GM19043 (cell line): ENCODE measurements at regions not wholly inside any gene's neighbourhood (a gene's known extent, or its start where the extent isn't known, plus 50 kb on each side); places are given as distances from the start of the nearest gene placed in this dataset.

ENCODE experiments used
- ATAC-seq: cut with Tn5 transposase; IDR thresholded peaks from one replicate; pipeline ENCODE4 v1.9.1; 2021; ENCODE audit warnings: low read depth; ENCODE audit not compliant: unreplicated experiment

DNA sequence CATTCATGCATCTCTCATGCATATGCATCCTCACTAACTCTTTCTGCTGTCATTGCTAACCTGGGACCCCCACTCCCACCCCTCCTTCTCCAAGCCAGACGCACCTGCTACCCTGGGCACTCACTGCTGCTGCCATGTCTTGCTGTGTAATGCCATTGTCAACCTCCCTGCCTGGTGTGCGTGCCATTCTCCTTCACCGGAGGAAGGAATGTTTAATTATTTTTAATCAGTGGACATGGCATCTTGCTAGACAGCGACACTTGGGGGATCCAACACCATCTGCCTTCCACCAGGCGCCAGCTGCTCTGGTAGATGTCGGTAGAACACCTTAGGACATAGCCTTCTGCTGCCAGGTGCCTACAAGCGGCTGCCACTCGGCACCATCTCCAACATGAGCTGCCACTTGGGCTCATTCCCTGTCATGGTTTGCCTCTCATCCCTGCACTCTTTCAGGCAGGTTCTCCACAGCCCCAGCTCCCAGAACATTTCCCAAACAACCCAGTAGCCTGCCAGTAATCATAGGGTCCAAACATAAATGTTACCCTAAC lies 306.9 kb downstream of the TTLL7 start:
- no peak for ATAC-seq

DNA sequence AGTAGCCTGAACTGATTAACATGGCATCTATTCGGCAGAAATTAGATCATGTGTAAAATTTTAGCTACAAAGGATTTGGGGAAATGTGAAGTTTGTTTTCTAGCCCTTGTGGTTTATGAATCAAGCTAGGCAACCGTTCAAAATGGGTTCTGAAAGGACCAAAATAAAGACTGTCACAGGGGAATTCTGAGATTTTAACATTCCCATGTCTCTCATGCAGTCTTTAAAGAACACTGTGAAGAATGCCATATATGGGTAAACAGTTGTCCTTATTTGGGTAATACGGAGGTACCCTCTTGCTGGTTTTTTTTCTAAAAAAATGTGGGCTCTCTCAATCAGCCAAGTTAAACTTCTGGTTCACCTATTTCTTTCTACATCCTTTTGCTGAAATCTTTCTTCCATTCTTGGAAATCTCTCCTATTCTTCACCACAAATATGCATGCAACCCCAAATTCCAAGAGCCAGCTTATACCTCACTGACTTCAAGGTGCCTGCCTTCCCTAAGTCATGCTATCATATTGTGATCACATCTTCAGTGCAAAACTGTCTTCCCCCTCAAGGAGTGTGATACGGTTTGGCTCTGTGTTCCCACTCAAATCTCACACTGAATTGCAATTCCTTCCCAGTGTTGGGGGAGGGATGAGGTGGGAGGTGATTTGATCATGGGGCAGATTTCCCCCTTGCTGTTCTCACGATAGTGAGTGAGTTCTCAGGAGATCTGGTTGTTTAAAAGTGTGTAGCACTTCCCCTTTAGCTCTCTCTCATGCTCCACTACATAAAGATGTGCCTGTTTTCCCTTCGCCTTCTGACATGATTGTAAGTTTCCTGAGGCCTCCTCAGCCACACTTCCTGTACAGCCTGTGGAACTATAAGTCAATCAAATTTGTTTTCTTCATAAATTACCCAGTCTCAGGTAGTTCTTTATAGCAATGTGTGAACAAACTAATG lies 308.7 kb downstream of the TTLL7 start:
- ATAC-seq, result no peak

DNA sequence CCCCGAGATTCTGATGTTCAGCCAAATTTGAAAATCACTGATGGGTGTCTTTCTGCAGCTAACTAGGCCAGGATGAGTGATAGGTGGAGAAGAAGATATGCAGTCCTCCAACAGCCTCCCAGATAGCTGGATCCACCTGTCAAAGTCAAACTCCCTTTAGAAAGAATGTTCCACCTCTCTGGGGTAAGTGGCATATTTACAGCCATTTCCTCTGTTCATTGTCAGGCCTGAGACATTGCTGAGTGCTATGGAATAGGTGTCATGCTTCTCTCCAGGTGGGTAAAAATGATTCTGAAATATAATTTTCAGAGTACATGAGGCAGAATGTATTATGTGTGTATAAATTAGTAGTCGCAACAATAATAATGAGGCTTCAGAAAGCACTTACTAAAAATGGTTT lies 316.8 kb downstream of the TTLL7 start:
- no peak for ATAC-seq

DNA sequence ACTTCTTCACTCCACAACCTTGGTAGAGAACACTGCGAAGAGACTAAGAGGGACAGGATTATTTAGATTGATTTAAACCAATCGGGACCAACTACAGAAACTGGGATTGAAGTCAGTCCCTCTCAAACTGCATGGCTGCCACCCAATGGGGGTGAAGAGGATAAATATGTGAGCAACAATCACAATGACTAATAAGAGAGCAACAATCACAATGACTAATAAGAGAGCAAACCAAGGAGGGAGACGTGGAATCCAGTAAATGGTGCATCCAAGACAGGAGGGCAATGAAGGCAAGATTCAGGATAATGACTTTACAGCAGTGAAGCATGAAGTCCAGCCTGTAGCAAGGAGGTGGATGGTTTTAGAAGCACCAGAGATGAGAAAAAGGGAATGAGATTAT lies 322.8 kb downstream of the TTLL7 start:
- ATAC-seq, result no peak

DNA sequence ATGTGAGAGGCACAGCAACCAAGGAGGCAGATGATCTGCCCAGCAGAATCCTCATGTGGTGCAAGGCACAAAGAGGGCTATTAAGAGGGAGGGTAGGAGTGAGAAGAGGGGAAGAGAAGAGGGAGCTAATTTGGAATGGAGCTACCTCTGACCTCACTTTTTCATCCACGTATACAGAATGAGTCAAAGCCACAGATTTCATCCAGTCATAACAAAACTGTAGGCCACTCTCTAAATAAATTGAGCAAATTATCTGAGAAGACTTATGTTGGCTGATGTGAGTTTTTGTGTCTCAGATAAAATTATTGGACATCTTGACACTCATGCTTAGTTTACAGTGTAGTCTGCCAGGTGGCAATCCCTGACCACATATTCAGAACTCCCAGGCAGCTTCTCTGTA lies 325.6 kb downstream of the TTLL7 start:
- no peak for ATAC-seq

DNA sequence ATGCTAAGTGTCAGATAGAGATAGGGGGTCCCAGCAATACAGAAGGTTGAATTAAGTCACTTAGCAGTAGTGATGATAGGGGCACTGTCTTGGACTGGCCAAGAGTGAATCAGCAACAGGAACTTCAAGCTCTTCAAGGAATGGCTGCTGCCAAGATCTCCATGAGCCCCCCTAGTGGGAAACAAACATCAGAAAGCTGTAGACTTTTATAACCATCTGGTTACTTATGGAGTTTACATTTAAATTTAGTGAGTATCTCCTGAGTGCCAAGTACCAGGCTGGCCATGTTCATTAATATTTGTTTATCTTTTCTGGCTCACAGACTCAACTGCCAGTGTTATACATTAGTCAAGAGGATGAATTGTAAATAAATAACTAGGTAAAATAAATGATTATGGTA lies 327.3 kb downstream of the TTLL7 start:
- ATAC-seq, result no peak

DNA sequence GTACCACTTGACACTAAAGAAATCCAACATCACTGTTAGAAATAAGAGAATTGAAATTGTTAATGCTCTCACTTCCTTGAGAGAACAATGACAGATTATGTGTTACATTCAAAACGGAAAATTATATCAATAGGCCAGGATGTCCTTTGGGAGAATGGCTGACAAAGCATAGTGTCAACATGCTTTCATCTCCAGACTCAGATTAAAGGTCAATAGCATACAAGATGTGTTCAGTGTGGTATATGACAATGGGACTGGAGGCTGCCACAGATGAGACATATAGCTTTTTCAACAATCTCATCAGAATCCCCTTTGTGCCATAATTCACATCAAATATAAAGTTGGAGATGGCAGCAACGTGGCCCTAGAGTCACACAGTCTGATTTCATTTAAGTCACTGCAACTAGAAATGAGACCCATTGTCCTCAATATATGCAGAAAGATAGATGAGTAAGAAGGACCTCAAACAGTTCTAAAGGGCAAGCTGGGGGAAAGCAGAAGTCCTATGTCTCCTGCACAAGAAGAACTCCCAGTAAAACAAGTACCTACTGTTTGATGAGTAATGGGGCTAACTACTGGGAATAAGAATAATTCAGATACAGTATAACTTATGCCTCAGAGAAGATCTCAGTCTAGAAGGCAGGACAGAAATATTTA lies 327.9 kb downstream of the TTLL7 start:
- no peak for ATAC-seq

DNA sequence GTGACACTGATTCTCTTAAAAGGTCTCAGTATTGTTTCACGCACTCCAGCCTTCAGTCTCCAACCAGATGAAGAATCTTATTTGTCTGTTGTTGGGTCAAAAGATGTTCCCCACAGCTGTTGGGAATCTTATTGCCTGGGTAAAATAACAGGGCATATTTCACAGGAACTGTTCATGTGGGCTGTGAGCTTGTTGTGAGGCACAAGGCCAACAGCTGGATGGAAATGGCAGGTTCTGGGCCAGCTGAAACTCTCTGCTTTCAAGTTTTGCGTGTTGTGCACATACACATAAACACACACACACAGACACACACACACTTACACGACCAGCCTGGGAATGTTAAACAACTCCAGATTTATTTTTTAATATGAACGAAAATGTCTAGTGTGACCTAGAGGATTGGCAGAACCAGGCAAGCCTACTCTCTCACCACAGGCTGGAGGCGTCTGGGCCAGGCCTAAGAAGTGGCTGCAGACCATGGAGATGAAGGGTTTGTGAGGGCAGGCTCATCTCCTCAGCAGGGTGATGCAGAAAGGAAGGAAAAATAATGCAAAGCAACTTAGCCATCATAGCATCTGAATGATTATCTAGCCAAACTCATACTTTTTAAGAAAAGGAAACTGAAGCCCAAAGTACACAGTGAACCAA lies 357.0 kb downstream of the TTLL7 start:
- no peak for ATAC-seq

DNA sequence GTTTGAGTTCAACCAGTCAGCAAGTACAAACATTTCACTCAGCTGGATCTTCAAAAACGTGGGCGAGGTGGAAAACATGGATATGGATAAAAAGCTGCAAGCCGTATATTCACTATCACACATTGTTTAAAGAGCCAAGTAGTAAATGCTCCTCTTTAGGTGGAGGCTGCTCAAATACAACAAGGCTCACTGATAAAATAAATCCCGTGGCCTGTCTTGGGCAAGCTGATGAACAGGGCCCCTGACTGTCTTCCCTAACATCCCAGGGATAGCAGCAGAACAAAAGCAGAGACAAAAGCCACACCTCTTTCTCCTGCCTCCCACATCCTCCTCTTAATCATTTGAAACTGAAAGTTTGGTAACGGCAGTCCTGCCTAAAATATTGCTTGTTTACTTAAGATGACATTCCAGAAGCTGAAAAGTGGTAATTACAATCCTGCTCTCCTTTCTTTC lies 357.7 kb downstream of the TTLL7 start:
- ATAC-seq, result no peak

DNA sequence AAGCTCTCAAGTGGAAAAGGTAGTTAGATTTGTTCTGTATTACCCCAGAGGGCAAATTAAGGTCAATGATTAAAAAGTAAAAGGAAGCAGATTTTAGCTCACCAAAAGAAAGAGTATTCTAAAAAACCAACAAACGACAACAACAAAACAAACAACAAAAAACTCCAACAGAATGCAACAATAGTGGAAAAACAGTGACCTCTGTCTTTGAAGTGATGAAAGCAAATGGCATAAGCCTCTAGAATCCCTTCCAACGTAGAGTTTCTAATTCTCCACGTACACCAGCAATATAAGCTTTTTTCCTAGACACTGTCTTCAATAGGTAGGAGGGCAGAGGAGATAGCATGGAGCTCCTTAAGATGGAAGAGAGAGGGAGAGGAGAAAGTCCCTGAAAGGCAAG lies 359.1 kb downstream of the TTLL7 start:
- ATAC-seq, result no peak

DNA sequence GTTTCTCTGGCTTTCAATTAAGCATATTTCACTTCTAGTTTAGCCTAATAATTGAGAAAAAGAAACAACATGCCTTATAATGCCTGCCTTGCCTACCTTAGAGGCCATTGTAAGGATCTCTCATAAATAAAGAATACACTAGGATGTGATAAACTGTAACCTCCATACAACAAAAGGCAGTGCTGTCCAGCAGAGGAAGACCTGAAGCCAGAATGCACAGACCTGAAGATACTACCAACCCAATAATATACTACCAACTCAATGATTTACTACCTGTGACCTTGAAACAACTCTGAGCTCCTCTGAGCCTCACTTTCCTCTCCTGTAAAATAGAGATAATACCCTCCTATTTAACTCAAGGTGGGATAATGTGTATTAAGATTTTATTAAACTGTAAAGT lies 361.3 kb downstream of the TTLL7 start:
- ATAC-seq, result no peak

DNA sequence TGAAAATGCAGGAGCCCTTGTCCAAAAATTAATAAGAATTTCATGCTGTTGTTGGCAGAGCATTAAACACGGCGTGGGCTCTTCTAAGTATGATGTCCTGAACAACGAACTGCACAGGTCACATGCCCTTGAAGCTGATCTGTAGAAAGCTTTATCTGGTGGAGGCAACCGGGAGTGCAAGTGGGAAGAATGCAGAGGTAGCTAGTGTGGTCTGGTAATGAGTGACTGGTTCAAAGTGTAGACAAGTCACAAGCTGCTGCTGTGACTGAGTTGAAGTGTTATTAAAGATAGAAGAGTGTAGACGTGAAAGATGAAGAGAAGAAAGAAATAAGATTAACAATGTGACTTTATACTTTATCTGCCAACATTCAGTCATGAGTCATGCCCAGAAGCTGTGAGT lies 361.9 kb downstream of the TTLL7 start:
- ATAC-seq, result no peak

DNA sequence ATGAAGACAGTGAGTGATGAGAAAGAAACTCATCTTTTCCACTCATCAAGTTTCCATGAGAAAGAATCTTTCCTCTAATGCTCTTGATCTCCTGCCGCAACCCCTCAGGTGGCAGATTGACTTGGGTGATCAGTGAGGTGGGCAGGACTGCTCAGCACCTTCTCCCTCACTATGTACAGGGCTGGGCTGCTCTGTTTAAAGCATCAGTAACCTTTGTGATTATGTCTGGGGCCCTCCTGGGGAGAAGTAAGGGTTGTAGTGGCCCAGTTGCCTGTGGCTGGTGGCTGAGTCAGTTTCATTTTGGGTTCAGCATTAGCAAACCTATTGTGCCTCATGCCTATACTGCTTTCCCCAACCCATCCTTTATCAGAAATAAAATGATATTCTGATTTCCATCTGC lies 366.0 kb downstream of the TTLL7 start:
- no peak for ATAC-seq

DNA sequence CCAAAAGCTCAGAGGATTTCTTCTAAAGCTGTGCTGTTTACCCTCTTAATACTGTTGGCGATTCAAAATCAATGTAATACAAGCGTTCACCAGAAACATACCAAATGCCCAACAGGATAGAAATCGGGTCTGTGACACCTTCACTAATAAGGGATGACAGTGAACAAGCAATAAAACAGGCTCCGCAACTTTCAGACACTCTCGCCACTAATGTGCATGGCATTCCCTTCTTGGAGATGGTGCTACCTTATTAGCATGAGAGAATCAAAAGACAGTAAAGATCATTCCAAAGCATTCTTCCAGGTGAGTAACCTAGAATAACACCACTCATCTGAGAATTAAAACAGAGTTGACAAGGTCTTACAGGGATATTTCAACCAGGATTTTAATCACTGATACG lies 367.1 kb downstream of the TTLL7 start:
- ATAC-seq, result no peak

DNA sequence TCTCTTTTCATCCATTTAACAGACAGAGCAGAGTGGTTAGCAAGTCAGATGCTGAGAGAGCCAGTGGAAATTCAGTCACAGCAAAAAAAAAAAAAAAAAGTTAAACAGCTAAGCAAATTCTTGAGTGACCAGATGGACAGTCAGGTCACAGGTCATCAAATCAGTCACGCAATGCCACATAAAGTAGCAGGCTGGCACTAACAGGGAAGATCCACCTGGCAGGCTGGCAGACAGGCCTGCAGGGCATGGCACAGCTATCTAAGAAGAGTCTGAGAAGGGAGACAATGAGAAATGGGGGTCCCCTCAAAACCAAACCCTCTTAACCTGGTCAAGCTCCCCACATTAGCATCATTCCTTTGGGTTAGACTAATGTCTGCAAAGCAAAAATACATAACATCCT lies 371.9 kb downstream of the TTLL7 start:
- ATAC-seq, result no peak

DNA sequence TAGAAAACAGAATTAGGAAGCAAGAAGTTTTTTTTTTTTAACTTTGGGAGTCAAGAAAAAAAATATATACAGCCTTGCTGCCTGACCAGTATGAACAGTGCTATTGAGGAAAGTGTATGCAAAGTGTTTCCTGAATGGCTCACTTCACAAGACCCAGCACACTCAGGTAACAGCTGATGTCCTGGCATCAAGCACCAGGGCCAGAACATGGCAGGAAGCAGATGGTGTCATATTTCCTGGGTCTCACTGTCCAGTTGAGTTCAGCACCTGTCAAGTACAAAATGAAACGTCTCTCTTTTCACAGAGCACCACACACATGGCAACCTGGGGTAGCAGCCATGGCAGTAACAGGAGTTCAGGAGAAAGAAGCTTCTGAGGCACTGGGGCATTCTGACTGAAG lies 372.3 kb downstream of the TTLL7 start:
- no peak for ATAC-seq

DNA sequence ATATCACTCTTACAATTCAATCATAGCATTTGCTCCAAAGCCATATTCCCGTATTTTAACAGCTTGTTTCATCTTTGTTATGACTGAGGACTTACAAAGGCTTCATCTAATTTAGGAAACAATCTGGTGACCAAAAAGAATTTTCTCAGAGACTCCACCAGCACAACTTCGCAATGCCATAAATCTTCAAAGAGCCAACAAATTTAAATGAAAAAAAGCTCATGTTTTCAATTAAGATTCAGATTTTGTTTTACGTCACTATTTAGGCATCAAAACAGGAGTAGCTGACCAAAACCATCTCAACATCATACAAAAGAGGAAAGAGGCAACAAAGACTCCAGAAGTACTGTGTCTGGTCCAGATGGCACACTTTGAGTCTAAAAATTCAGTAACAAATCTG lies 373.3 kb downstream of the TTLL7 start:
- ATAC-seq, result no peak

DNA sequence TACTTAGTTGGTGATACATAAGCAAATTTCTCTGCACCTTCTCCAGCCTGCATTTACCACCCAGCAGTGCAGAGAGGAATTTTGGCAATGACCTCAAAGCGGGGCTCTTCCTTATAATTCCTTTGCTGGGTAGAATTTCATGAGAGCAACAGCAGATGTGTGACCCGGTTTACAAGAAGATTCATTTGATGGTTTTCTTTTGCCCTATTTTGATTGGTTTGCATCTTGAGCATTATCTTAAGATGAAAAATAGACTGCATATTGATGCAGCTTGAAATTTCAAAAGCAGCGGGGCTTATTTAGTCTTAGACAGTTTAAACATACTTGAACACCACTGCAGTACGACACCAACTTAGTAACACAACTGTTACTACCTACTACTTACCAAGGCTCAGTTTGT lies 378.9 kb downstream of the TTLL7 start:
- no peak for ATAC-seq

DNA sequence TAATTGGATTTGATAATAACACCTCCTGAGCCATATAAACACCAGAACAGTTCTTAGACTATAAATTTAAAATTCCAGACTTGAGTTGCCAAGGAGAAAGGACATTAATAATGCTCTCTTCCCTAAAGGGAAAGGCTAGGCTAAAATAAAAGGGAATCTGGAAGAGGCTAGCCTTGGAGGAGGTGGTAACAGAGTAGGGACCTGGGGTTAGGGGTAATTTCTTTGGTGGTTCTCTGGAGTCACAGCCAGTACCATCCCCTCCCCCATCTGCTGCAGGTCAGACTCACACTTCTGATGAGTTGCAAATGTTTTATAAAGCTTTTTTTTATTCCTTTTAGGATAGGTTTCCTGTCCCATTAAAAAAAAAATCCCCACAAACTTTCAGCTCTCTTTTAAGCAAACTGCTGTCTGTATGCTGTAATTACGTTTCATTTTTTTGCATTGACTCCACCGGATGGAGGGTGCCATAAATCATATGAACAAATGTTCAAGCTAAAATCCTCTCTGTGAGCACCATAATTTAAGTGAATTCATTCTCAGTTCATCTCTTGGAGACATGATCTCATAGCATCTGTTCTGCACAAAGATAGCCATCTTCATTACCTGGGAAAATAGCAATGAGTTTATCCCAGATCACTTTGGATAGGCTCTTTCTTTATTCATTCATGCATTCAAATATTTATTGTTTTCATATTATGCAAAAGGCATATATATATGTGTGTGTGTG lies 379.6 kb downstream of the TTLL7 start:
- no peak for ATAC-seq

DNA sequence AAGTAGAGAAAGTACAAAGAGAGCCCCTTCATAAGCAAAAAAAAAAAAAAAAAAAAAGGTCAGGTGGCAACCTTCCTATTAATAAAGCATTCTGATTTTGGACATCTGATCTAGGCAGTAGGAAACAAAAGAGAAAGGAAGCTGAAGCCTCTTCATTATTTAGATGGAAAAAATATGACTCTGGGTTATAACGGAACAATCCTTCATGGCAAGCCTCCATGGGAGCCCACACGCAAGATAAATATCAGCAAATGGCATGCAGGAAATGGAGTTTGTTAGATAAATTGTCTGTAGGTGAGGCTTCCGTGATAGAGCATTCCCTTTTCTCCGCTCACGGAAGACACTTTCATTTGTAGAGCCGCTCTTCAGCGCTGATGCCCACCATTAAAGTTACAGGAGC lies 381.0 kb downstream of the TTLL7 start:
- ATAC-seq, result no peak

DNA sequence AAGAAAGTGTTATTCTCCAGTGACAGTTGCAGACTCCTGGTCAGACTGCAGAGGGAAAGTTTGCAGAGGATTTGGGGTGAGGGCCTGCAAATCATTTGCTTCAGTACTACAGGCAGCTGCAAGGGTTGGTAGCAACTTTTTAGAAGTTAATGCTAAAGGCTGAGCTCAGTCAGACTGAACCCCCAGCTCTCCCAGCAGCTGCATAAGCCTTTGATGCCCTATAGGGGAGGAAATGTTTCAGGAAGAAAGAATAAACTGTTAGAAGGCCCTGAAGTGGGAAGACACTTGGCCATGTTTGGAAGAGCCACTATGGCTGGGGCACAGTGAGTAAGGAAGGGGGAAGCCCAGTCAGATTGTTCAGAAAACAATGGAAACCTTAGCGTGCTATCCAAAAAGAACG lies 383.6 kb downstream of the TTLL7 start:
- no peak for ATAC-seq
